GM18861 (cell line): ENCODE measurements at regions not wholly inside any gene's neighbourhood (a gene's known extent, or its start where the extent isn't known, plus 50 kb on each side); places are given as distances from the start of the nearest gene placed in this dataset.
"Not testable (repeated sequence)": the region's sequence is repeated elsewhere in the genome, so short reads cannot be mapped to it uniquely, and the experiment has no call there.

ENCODE experiments used
- ATAC-seq: cut with Tn5 transposase; IDR thresholded peaks from one replicate; pipeline ENCODE4 v1.9.1; 2021; ENCODE audit not compliant: unreplicated experiment

DNA sequence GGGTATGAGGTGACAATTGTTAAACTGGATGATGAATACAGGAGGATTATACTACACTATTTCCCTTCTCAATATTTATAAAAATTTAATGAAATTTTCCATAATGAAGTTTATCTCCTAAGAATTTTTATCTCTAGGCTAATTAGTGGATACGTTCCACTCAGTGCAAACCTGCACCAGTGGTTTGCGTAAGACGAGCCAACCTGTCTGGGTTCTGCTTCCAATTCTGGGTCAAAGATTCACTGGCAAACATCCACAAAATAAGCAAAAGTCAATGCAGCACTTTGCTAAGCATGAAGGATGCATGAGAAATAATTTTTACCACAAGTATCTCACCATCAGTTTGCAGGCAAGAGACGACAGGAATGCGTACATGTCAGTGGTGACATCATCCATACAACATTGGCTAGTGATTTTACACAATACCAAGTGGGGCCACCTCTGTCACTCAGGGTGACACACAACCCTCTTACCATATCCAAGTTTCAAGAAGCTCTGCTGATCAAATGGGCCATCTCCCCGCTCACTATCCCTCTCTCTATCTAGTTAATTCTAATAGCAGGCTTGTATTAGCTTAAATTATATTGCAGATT lies 51.7 kb downstream of the FAM50B start:
- no peak for ATAC-seq

- ATAC-seq = no peak
Observed at GRCh38 chr6:3902871-3903648, 53.9 kb downstream of the FAM50B start.

DNA sequence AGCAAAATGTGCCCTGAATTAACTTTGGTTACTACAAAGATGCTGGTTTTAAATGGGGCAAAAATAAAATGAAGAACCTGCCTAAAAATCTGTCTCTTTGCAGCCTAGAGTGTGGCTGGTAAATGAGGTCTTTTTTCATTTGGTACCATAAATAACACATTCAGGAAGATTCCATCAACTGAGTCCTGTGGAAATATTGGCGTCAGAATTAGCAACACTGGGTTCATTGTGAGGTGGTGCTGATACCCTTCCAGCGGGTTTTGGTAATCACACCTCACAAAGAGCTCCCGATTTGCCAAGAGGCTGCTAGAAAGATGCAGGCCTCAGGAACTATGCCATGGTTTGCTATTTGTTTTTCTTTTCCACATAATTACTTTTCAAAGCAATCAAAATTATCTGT lies 55.3 kb downstream of the FAM50B start:
- ATAC-seq = no peak

DNA sequence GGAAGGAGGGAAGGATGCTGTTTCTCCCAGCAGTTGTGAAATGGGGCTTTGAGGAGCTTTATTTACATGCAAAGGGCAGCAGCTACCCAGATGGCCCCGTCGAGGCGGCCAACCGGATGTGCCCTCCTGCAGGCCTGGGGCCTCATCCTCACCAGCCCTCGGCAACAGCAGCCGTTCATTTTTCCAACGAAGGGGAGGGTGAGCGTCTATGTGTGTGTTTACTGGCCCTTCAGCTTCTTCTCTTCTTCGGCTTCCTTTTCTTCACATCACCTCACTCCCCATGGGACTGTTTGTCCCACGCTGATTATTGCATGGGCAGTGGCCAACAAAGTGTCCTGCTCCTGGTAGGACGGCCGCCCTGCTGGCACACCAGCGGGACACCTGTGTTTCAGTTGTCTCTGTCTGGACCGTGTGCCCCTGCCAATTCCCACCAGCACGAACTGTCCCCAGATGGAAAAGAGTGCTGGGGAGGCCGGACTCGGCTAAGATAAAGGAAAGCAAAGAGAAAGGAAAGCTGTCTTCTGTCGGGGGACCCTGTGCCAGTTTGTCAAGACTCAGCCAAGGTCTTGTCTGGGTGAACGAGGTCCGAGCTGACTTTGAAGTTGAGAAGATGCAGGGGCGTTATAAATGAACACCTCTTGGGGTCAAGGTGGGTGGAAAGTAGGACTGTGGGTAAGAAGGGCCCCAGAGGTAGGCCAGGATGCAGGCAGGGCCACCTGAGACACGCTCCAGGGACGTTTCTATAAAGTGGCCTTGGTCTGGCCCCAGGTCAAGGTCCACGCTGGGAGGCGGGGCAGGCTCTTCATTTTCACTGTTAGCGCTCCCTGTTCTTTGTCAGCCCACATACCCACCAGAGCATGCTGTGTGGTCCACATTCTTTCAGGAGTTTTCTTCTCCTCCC lies 57.0 kb downstream of the FAM50B start:
- ATAC-seq = no peak

DNA sequence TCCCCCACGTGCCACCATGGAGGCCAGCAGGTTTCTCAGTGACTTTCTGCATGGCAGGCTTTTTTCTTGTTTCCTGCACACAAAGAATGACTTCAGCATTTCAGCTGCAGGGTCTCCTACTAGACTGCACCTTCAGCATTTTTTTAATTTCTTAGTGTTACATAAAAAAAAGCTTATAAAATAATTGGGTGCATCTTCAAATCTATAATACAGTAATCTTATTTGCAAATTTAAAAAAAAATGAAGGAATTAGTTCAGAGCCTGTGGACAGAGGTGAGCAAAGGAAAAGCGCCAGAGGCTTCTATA lies 57.6 kb downstream of the FAM50B start:
- no peak for ATAC-seq

DNA sequence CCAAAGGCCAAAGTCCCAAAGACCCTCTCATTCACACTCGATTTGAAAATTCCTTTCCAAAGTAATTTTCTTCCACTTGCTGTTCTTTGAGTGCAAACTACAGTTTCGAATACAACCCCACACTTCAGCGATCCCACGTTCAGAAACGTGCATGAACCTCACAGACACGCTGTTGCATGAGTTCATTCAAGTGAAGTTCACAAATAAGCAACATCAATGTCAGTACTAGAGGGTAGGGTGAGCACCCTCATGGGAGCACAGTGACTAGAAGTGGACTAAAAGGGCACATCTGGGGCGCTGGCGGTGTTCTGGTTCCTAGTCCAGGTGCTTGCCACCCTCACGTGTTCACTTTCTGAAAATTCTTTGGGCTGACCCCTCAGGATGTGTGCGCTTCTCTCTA lies 59.0 kb downstream of the FAM50B start:
- no peak for ATAC-seq

DNA sequence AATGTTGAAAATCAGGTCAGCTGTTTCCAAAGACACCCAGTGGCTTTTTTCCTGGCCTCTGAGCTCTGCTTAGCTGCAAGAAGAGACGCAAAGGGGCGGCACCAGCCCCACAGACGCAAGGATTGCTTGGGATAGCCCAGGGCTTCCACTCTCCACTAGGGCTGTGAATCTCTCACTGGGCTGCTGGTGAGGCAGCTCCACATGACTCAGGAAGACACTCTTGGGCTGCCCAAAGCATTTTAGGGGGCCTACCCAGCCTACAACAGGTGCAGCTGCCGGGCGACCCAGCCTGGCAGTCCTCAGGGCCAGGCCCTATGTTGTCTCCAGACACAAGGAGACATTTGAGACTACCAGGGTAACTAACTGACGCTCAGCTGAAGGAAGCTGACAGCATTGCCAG lies 59.8 kb downstream of the FAM50B start:
- no peak for ATAC-seq

DNA sequence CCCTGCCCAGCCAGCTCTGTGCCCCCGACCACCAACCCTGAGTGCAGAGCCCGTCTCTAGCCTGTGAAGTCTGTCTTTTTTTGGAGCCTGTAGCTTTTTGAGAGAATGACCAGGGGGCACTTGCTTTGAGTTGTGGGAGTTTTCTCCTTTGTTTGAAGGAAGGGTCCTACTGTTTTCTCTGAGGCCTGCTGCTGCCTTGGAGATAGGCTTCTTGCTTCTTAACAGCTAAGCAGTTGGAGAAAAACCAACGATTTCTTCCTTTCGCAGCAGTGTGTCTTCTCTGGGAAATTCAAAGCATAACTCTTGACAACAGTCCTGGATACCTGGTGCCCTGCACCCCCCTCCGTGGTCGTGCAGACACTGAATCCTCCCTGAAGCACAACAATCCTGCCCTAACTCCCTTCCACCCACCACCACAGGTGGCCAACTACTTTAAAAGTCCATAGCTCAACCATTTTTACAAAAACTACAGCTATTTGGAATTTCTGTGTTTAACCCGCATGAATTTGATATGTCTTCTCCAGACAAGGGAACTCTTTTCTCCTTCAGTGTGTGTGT lies 61.0 kb downstream of the FAM50B start:
- ATAC-seq = no peak

DNA sequence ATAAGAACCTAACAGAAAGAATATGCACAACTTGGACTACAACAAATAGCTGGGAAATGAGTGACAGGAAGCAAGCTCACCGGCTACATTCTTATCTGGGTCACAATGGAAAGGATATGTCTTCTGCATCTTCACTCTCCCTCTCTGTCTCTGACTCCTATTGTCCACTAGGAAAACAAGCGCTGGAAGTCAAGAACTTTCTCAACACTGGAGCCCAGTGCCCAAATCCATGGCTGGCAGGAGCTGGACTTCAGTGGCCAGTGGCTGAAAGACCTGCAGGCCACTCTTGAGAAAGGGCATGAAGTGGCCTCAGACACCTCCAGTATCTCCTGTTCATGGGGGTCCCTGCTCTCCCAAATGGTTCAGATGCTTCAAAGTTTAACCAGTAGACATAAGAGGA lies 62.0 kb downstream of the FAM50B start:
- ATAC-seq = no peak

- no peak for ATAC-seq
Observed at GRCh38 chr6:3911614-3912336, 62.6 kb downstream of the FAM50B start.

DNA sequence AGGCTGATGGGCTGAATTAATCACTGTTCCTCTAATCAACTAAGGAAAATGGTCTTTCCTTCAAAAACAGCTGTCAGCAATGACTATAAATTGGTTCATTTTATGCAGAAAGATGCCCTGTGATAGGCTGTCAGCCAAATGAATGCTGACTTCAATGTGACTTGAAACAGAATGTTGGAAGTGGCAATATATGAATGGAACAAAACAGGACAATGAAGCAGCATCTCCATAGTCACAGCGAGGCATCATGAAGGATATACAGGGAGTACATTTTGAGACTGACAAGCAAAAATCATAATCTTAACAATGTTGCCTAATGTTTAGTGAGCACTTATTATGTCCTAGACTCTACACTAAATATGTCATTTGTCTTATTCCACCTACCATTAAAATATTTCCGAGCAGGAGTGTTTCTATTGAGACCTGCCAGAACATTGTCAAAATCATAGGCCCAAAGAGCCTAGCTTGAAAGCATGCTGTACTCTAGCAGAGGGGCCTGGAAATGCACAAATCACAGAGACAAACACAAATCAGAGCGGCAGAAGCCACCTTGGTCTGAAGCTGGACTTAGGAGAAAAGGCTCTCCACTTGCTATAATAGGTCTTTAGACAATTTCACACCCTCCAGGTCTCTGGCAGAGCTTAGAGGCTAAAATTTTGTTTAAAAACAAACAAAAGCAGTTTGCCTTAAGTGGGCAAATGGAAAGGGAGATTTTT lies 63.3 kb downstream of the FAM50B start:
- ATAC-seq = no peak

DNA sequence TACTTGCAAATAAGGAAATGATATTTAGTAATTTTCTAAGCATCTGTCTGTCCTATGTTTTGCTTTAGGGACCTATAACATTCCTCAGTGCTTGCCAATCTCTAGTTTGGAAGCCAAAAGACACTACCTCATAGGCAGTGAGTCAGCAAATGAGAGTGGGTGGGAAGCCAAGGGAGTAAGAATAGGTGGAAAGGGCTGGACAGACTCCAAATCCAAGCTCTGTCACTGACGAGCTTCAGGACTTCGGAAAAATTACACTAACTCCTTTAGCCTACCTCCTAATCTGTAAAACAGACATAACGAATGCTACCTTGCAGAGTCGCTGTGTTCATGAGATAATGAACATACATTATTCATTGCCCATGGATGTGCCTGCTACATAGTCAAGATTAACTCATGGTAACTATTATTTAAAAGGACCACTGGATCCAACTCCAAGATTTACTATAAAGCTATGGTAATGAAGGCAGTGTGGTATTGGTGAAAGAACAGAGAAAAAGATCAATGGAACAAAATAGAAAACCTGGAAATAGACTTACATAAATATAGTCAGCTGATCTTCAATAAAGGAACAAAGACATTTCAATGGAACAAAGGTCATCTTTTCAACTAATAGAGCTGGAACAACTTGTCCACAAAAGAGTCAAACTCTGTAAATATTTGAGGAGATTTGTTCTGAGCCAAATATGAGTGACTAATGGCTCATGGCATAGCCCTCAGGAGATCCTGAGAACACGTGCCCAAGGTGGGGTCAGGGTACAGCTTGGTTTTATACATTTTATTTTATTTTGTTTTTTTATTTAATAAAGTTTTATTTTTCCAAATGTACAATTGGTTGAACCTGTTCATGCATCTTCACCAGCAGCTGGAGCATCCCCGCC lies 64.1 kb downstream of the FAM50B start:
- ATAC-seq = no peak

DNA sequence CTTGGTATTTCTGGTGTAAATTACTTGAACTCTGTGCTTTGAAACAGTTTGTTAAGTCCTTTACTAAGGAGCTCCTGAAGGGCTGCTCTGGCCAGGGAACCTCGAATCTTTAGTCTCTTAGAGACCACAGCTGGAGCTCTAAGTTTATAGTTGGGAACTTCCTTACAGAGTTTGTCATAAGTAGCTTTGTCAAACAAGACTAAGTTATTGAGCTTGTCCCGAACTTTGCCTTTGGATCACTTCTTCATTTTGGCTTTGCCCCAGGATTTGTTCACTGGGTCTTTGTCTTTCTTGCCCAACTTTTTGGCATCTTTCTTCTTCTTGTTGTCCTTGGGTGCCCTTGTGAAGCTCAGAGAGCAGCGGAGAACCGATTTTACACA lies 64.8 kb downstream of the FAM50B start:
- ATAC-seq = no peak

GRCh38 chr6:3915076-3915791 lies 66.1 kb downstream of the FAM50B start:
- ATAC-seq = no peak

DNA sequence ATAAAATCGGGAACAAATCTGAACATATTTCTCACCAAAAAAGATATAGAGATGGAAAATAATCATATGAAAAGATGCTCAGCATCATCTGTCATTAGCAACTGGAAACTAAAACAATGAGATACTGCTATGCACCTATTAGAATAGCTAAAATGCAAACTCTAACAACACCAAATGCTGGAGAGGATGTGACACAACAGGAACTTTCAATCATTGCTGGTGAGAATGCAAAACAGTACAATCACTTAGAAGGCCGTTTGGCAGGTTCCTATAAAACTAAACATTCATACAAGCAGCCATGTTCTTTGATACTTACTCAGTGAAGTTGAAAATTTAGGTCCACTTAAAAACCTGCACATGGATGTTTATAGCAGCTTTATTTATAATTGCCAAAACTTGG lies 67.0 kb downstream of the FAM50B start:
- no peak for ATAC-seq

GRCh38 chr6:3916749-3917148 lies 67.6 kb downstream of the FAM50B start:
- not testable (repeated sequence) for ATAC-seq

DNA sequence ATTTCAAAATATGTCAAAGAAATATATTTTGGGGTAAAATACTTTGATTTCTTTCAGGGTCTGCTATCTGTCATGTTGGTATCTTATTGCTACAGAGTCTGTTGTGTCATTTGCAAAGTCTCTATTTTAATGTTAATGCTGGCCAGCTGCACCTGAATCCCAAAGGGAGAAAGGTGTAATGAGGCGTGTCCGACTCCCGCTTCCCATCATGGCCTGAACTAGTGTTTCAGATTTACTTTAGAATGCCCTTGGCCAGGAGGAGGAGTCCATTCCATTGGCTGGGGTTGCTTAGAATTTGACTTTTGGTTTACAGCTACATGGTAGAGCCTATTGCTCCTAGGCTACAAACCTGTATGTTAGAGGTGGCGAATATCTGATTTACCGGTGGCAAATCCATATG lies 69.3 kb downstream of the FAM50B start:
- no peak for ATAC-seq

DNA sequence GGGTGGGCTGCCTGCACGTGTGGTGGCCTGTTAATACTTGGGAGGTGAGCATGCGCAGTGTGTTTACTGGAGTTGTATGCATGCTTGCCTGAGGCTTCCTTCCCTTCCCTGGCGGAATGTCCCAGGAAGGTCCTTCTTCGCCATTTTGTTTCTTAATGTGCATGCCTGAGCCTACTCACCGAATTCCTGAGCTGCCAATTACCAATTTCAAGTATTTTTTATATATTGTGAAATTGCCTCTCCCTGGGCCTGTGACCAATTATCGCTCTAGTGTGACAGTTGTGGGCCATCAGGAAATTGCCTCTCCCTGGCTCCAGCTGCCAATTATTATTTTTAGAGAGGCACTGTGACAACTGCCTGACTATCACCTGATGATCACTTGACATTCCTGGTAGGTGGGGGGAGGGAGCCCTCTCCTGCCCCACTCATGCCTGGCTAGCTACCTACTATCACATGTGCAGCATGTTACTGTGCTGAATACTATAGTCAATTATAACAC lies 70.0 kb downstream of the FAM50B start:
- ATAC-seq = no peak

- no peak for ATAC-seq
Observed at GRCh38 chr6:3919849-3920248, 70.7 kb downstream of the FAM50B start.
